HEK293 (cell line): ENCODE measurements at regions not wholly inside any gene's neighbourhood (a gene's known extent, or its start where the extent isn't known, plus 50 kb on each side); places are given as distances from the start of the nearest gene placed in this dataset.

ENCODE experiments used
- CTCF ChIA-PET: fragments of 350-600 bp; formaldehyde crosslinking; extraction: SDS; loops from one replicate; lab custom pipeline; 2021; ENCODE audit warnings: antibody characterized with exemption; lab: Yijun Ruan, JAX
- POLR2A ChIA-PET: fragments of 300-600 bp; formaldehyde crosslinking; extraction: SDS; loops from one replicate; lab custom pipeline; 2020; ENCODE audit warnings: antibody characterized with exemption, inconsistent platforms; lab: Yijun Ruan, JAX
- H3K27ac ChIP-seq: fragments of 200-500 bp; sonication (Bioruptor generic); 2 replicates; pipeline ENCODE4 v1.5.1; 2014; ENCODE audit warnings: low read depth, low read length, control low read depth, inconsistent platforms; ENCODE audit errors: extremely low read depth
- H3K36me3 ChIP-seq, 2 experiments: fragments of 200-500 bp in 1 of 2; sonication (Bioruptor generic) in 1 of 2; 1 replicate in 1 of 2; 2 replicates in 1 of 2; pipeline ENCODE4 v1.5.1; 2014 to 2017; ENCODE audit warnings: inconsistent platforms in 2 of 2, low read length in 2 of 2; ENCODE audit not compliant: control insufficient read depth in 2 of 2, insufficient read depth in 1 of 2
- H3K4me1 ChIP-seq: fragments of 200-500 bp; sonication (Bioruptor generic); 2 replicates; pipeline ENCODE4 v1.5.1; 2014; ENCODE audit warnings: mild to moderate bottlenecking, low read length, inconsistent platforms; ENCODE audit not compliant: control insufficient read depth, insufficient read depth
- H3K4me3 ChIP-seq: 2 replicates; pipeline ENCODE4 v1.5.1; 2011; ENCODE audit warnings: low read depth, mild to moderate bottlenecking, control low read depth, low read length, moderate library complexity
- H3K9me3 ChIP-seq: fragments of 200-500 bp; sonication (Bioruptor generic); 2 replicates; pipeline ENCODE4 v1.5.1; 2014; ENCODE audit warnings: low read depth, low read length, inconsistent platforms; ENCODE audit not compliant: control insufficient read depth, insufficient read depth
- IKZF3 ChIP-seq: fragments of 450-650 bp; IDR thresholded peaks from 2 replicates; pipeline ENCODE4 v1.5.0; 2018; ENCODE audit warnings: missing biosample characterization, mild to moderate bottlenecking, missing genetic modification characterization, moderate library complexity
- KLF16 ChIP-seq: fragments of 450-650 bp; formaldehyde crosslinking; IDR thresholded peaks from 2 replicates; pipeline ENCODE4 v1.5.1; 2017; ENCODE audit warnings: missing biosample characterization, missing genetic modification characterization
- MZF1 ChIP-seq: fragments of 450-650 bp; formaldehyde crosslinking; IDR thresholded peaks from 2 replicates; pipeline ENCODE4 v1.5.1; 2017; ENCODE audit warnings: missing biosample characterization, missing genetic modification characterization, borderline replicate concordance
- PBX3 ChIP-seq: sonication (generic); formaldehyde crosslinking; IDR thresholded peaks from 2 replicates; pipeline ENCODE4 v1.8.1; 2022; ENCODE audit warnings: mild to moderate bottlenecking, moderate library complexity, missing genetic modification reagents
- SP7 ChIP-seq: fragments of 450-650 bp; formaldehyde crosslinking; IDR thresholded peaks from 2 replicates; pipeline ENCODE4 v1.5.1; 2016; ENCODE audit warnings: missing biosample characterization, missing genetic modification characterization
- YY2 ChIP-seq: fragments of 450-650 bp; formaldehyde crosslinking; IDR thresholded peaks from 2 replicates; pipeline ENCODE4 v1.5.1; 2016; ENCODE audit warnings: missing biosample characterization, missing genetic modification characterization
- ZBTB20 ChIP-seq: fragments of 450-650 bp; formaldehyde crosslinking; IDR thresholded peaks from 2 replicates; pipeline ENCODE4 v1.5.1; 2016; ENCODE audit warnings: missing biosample characterization, missing genetic modification characterization
- ZFP3 ChIP-seq: fragments of 450-650 bp; formaldehyde crosslinking; IDR thresholded peaks from 2 replicates; pipeline ENCODE4 v1.5.1; 2016; ENCODE audit warnings: low read depth, missing biosample characterization, missing genetic modification characterization
- ZNF132 ChIP-seq: fragments of 450-650 bp; formaldehyde crosslinking; IDR thresholded peaks from 2 replicates; pipeline ENCODE4 v1.5.1; 2017; ENCODE audit warnings: missing biosample characterization, missing genetic modification characterization, borderline replicate concordance
- ZNF350 ChIP-seq: fragments of 450-650 bp; formaldehyde crosslinking; IDR thresholded peaks from 2 replicates; pipeline ENCODE4 v1.5.0; 2017; ENCODE audit warnings: missing biosample characterization, mild to moderate bottlenecking, missing genetic modification characterization
- ZNF366 ChIP-seq: fragments of 450-650 bp; formaldehyde crosslinking; conservative IDR thresholded peaks from 2 replicates; pipeline ENCODE4 v1.5.1; 2016; ENCODE audit warnings: missing biosample characterization, missing genetic modification characterization
- ZNF623 ChIP-seq: fragments of 450-650 bp; formaldehyde crosslinking; IDR thresholded peaks from 2 replicates; pipeline ENCODE4 v1.5.1; 2016; ENCODE audit warnings: missing biosample characterization, missing genetic modification characterization
- ZNF670 ChIP-seq: fragments of 450-650 bp; formaldehyde crosslinking; IDR thresholded peaks from 2 replicates; pipeline ENCODE4 v1.5.1; 2016; ENCODE audit warnings: missing biosample characterization, missing genetic modification characterization, low read depth
- ZNF776 ChIP-seq: fragments of 450-650 bp; formaldehyde crosslinking; IDR thresholded peaks from 2 replicates; pipeline ENCODE4 v1.5.0; 2017; ENCODE audit warnings: missing biosample characterization, missing genetic modification characterization, borderline replicate concordance
- ZNF791 ChIP-seq: fragments of 450-650 bp; formaldehyde crosslinking; IDR thresholded peaks from 2 replicates; pipeline ENCODE4 v1.5.1; 2016; ENCODE audit warnings: missing biosample characterization, missing genetic modification characterization
- ZNF792 ChIP-seq: fragments of 450-650 bp; formaldehyde crosslinking; IDR thresholded peaks from 2 replicates; pipeline ENCODE4 v1.5.1; 2016; ENCODE audit warnings: missing biosample characterization, missing genetic modification characterization
- ZSCAN18 ChIP-seq: fragments of 450-650 bp; formaldehyde crosslinking; IDR thresholded peaks from 2 replicates; pipeline ENCODE4 v1.5.1; 2016; ENCODE audit warnings: missing biosample characterization, missing genetic modification characterization
- ZSCAN30 ChIP-seq: fragments of 450-650 bp; IDR thresholded peaks from 2 replicates; pipeline ENCODE4 v1.5.1; 2018; ENCODE audit warnings: missing biosample characterization, mild to moderate bottlenecking, missing genetic modification characterization, moderate library complexity
- TF ChIP-seq, protein P1 (sequence below): fragments of 450-650 bp; formaldehyde crosslinking; IDR thresholded peaks from 2 replicates; pipeline ENCODE4 v1.5.1; 2016; ENCODE audit warnings: missing biosample characterization, missing genetic modification characterization
- TF ChIP-seq, protein P2 (sequence below): IDR thresholded peaks from 2 replicates; pipeline ENCODE4 v1.6.1; 2011; ENCODE audit warnings: mild to moderate bottlenecking, low read depth, low read length, borderline replicate concordance
- TF ChIP-seq, protein P3 (sequence below): fragments of 450-650 bp; formaldehyde crosslinking; IDR thresholded peaks from 2 replicates; pipeline ENCODE4 v1.5.1; 2017; ENCODE audit warnings: missing biosample characterization, missing genetic modification characterization

DNA sequence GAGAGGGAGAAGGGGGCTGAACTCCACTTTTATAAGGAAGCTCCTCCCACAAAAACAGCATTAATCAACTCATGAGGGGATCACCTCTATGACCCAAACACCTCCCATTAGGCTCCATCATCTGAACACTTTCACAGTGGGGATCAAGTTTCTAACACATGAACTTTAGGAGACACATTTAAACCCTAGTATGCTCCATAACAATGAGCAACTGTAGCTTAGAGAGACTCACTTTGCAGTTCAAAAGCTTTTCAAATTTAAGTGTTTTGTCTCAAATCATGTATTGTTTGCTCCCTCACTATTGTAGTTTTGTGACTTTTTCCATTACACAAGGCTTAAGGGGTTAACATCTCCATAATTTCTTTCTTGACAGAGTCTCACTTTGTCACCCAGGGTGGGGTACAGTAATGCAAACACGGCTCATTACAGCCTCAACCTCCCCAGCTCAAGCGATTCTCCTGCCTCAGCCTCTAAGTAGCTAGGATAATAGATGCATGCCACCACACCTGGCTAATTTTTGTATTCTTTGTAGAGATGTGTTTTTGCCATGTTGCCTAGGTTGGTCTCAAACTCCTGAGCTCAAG, 352.7 kb upstream of the CDH20 start (continued):
- TF ChIP-seq ZSCAN18: no peak

GRCh38 chr18:60981682-60982328, 351.4 kb upstream of the CDH20 start:
- CTCF ChIA-PET: interaction anchor here (0.6 kb wide), 1 partner anchor 173 kb away, joined by 3 read pairs; no protein-coding TSS in a partner anchor
- no peak overlapping the region for H3K4me3 ChIP-seq
- no peaks in the 10 kb centered on the region for H3K9me3 ChIP-seq
- H3K36me3 ChIP-seq: no peaks in the 10 kb centered on the region
- no peak for TF ChIP-seq ZFP3 (tag by site-specific recombination)
- TF ChIP-seq, protein P1, sequence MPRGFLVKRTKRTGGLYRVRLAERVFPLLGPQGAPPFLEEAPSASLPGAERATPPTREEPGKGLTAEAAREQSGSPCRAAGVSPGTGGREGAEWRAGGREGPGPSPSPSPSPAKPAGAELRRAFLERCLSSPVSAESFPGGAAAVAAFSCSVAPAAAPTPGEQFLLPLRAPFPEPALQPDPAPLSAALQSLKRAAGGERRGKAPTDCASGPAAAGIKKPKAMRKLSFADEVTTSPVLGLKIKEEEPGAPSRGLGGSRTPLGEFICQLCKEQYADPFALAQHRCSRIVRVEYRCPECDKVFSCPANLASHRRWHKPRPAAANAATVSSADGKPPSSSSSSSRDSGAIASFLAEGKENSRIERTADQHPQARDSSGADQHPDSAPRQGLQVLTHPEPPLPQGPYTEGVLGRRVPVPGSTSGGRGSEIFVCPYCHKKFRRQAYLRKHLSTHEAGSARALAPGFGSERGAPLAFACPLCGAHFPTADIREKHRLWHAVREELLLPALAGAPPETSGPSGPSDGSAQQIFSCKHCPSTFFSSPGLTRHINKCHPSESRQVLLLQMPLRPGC (tag by site-specific recombination): no peak
- no peak for TF ChIP-seq MZF1 (tag by site-specific recombination)
- no peak for TF ChIP-seq SP7 (tag by site-specific recombination)
- TF ChIP-seq, protein P2, sequence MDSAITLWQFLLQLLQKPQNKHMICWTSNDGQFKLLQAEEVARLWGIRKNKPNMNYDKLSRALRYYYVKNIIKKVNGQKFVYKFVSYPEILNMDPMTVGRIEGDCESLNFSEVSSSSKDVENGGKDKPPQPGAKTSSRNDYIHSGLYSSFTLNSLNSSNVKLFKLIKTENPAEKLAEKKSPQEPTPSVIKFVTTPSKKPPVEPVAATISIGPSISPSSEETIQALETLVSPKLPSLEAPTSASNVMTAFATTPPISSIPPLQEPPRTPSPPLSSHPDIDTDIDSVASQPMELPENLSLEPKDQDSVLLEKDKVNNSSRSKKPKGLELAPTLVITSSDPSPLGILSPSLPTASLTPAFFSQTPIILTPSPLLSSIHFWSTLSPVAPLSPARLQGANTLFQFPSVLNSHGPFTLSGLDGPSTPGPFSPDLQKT: no peak
- no peak for TF ChIP-seq ZNF670 (tag by site-specific recombination)
- TF ChIP-seq ZNF792 (tag by site-specific recombination): no peak
- TF ChIP-seq, protein P3, sequence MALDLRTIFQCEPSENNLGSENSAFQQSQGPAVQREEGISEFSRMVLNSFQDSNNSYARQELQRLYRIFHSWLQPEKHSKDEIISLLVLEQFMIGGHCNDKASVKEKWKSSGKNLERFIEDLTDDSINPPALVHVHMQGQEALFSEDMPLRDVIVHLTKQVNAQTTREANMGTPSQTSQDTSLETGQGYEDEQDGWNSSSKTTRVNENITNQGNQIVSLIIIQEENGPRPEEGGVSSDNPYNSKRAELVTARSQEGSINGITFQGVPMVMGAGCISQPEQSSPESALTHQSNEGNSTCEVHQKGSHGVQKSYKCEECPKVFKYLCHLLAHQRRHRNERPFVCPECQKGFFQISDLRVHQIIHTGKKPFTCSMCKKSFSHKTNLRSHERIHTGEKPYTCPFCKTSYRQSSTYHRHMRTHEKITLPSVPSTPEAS (tag by site-specific recombination): no peak
- TF ChIP-seq KLF16 (tag by site-specific recombination): no peak
- TF ChIP-seq ZNF350 (tag by site-specific recombination): no peak
- no peak for TF ChIP-seq ZNF623
- TF ChIP-seq ZNF366: no peak
- no peak for TF ChIP-seq YY2
- TF ChIP-seq ZBTB20 (tag by site-specific recombination): no peak
- TF ChIP-seq PBX3: no peak
- TF ChIP-seq ZNF791: no peak
- no peak for TF ChIP-seq ZNF776 (tag by site-specific recombination)
- no peak for TF ChIP-seq ZNF132 (tag by site-specific recombination)
- no peak for TF ChIP-seq ZSCAN30
- no peak for TF ChIP-seq IKZF3 (tag by site-specific recombination)
- peaks cover 26% of the 10 kb centered on the region for H3K4me1 ChIP-seq
- POLR2A ChIA-PET: no interaction called here
- H3K27ac ChIP-seq: no peak overlapping the region
